Cardiac fibroblast (primary cell): ENCODE measurements at regions not wholly inside any gene's neighbourhood (a gene's known extent, or its start where the extent isn't known, plus 50 kb on each side); places are given as distances from the start of the nearest gene placed in this dataset.

Experiments used
- DNase-seq, 2 donors: peaks; one replicate each; pipeline versions ENCODE4 v3.0.0 to v3.0.0-alpha.2; 2010; ENCODE audit warnings: low read depth in 2 of 2
- H3K4me3 ChIP-seq, 2 donors: replicated peaks in 1 of 2; 1 replicate in 1 of 2; 2 replicates in 1 of 2; pipeline ENCODE4 v1.5.1; 2011; ENCODE audit warnings: low read depth in 2 of 2, low read length in 2 of 2, mild to moderate bottlenecking in 2 of 2, moderate library complexity in 1 of 2
- CTCF ChIP-seq: IDR thresholded peaks from one replicate; pipeline ENCODE4 v1.5.1; 2011; ENCODE audit warnings: low read depth, mild to moderate bottlenecking, low read length, inconsistent platforms

- no peak for TF ChIP-seq CTCF
- DNase-seq = no peak
- H3K4me3 ChIP-seq = no peak overlapping the region
These were observed 224.4 kb upstream of the PMEPA1 start for GRCh38 chr20:57934007-57934805.

DNA sequence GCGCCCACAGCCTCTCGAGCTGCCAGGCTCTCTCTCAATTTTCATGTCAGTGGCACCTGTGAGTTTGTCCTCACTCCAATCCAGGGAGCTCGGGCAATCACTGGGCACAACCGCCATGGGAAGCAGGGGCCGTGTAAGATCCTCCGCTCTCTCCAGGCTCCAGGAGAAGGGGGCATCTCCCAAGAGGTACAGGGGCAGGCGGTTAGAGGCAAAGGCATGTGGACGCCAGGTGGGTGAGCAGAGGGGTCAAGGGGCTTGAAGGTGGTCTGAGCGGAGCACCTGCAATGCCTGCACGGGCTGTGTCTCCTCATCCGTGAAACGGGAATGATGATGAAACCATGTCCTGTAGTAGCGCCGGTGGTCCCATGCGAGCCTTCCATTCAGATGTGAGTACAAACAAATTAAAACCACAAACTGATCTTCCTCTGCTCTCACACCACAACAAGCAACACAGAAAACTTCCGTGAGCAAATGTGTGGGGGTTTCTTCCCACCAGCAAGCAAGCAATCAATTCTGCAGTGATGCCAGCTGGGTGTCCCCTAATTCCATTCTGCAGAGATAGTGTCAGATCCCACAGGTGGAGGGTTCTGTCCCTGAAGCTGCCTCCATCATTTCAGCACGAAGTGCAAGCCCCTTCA is 222.5 kb upstream of the PMEPA1 start:
- no peak for DNase-seq
- no peak for TF ChIP-seq CTCF
- H3K4me3 ChIP-seq = no peak overlapping the region

- DNase-seq = no peak
- no peak overlapping the region for H3K4me3 ChIP-seq
- no peak for TF ChIP-seq CTCF
These were observed 220.5 kb upstream of the PMEPA1 start for GRCh38 chr20:57930351-57930750.

GRCh38 chr20:57928181-57928967 is 218.6 kb upstream of the PMEPA1 start:
- no peak for TF ChIP-seq CTCF
- no peak overlapping the region for H3K4me3 ChIP-seq
- DNase-seq = no peak

DNA sequence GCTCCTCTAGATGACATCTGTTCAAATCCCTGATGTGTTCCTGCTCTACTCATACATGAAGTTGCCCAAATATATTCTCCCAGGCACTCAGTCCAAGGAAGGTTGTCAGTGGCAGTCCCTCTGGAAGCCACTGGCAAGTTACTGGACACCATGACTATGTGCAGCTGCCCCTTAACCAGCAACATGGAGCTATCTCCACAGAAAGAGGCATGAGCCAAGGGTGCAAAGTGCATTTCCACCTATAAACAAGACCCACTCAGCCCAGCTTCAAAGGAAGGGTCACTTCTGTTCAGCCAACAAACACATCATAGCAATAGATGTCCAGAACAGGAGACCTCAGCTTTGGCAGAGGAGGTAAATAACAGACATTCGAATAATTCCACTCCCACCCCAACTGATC is 217.6 kb upstream of the PMEPA1 start:
- DNase-seq = no peak
- H3K4me3 ChIP-seq = no peak overlapping the region
- TF ChIP-seq CTCF = no peak

DNA sequence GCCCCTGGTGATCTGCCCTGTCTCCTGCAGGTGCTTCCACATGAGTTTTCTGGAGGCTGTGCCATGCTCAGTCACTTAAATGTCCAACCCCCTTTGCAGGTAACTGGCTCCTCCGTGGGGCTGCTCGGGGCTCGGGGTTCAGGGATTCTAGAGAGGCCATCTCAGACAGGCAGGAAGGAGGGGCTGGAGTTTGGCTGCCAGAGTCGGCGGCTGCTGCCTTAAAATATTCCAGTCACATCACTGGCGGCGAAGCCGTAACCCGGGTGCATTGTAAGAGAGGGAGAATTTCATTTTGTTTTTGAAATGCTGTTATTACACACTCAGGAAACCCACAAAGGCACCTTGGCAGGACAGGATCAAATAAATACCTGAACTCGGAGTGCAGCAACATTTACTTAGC is 212.9 kb upstream of the PMEPA1 start:
- DNase-seq = no peak
- no peak for TF ChIP-seq CTCF
- no peak overlapping the region for H3K4me3 ChIP-seq
